H9 (cell line): ENCODE measurements at regions not wholly inside any gene's neighbourhood (a gene's known extent, or its start where the extent isn't known, plus 50 kb on each side); places are given as distances from the start of the nearest gene placed in this dataset.

Experiments used
- DNase-seq: peaks from one replicate; pipeline ENCODE4 v3.0.0-alpha.2; 2017
- H2AFZ ChIP-seq: one replicate; pipeline ENCODE4 v1.6.1; 2013; ENCODE audit warnings: mild to moderate bottlenecking, low read length, control low read depth, moderate library complexity
- H2AK5ac ChIP-seq: 2 replicates; pipeline ENCODE4 v1.6.1; 2013; ENCODE audit warnings: low read length, control low read depth, mixed read lengths; ENCODE audit not compliant: insufficient read length
- H2BK120ac ChIP-seq: one replicate; pipeline ENCODE4 v1.6.1; 2013; ENCODE audit warnings: low read depth, mild to moderate bottlenecking, low read length, control low read depth, inconsistent platforms; ENCODE audit not compliant: poor library complexity, severe bottlenecking
- H2BK12ac ChIP-seq: 2 replicates; pipeline ENCODE4 v1.6.1; 2013; ENCODE audit warnings: low read length, control low read depth, mixed read lengths, low read depth; ENCODE audit not compliant: insufficient read length
- H2BK15ac ChIP-seq: 2 replicates; pipeline ENCODE4 v1.6.1; 2013; ENCODE audit warnings: low read depth, low read length, control low read depth
- H2BK20ac ChIP-seq: one replicate; pipeline ENCODE4 v1.6.1; 2013; ENCODE audit warnings: low read depth, mild to moderate bottlenecking, low read length, control low read depth, inconsistent platforms; ENCODE audit not compliant: poor library complexity, severe bottlenecking
- H2BK5ac ChIP-seq: 2 replicates; pipeline ENCODE4 v1.6.1; 2013; ENCODE audit warnings: low read length, control low read depth, mixed read lengths; ENCODE audit not compliant: insufficient read length
- H3K14ac ChIP-seq: 2 replicates; pipeline ENCODE4 v1.6.1; 2013; ENCODE audit warnings: low read length, control low read depth; ENCODE audit not compliant: insufficient read depth
- H3K18ac ChIP-seq: 2 replicates; pipeline ENCODE4 v1.6.1; 2013; ENCODE audit warnings: low read depth, mild to moderate bottlenecking, mixed read lengths, low read length, control low read depth; ENCODE audit not compliant: insufficient read length
- H3K23ac ChIP-seq: 2 replicates; pipeline ENCODE4 v1.6.1; 2013; ENCODE audit warnings: low read length, control low read depth, mixed read lengths, low read depth; ENCODE audit not compliant: insufficient read length
- H3K23me2 ChIP-seq: 2 replicates; pipeline ENCODE4 v1.6.1; 2013; ENCODE audit warnings: low read depth, mild to moderate bottlenecking, mixed read lengths, low read length, control low read depth; ENCODE audit not compliant: insufficient read length, poor library complexity, severe bottlenecking
- H3K27ac ChIP-seq: 2 replicates; pipeline ENCODE4 v1.5.1; 2013; ENCODE audit warnings: low read length, control low read depth, mixed read lengths, low read depth; ENCODE audit not compliant: insufficient read length
- H3K27me3 ChIP-seq: 2 replicates; pipeline ENCODE4 v1.6.1; 2013; ENCODE audit warnings: low read length, control low read depth, inconsistent platforms; ENCODE audit not compliant: insufficient read depth
- H3K4ac ChIP-seq: 2 replicates; pipeline ENCODE4 v1.6.1; 2013; ENCODE audit warnings: low read depth, mild to moderate bottlenecking, control low read depth, inconsistent platforms, low read length, moderate library complexity
- H3K4me1 ChIP-seq: 2 replicates; pipeline ENCODE4 v1.6.1; 2013; ENCODE audit warnings: low read length, control low read depth, inconsistent platforms; ENCODE audit not compliant: insufficient read depth
- H3K4me2 ChIP-seq: 2 replicates; pipeline ENCODE4 v1.6.1; 2013; ENCODE audit warnings: low read length, control low read depth, mixed read lengths; ENCODE audit not compliant: insufficient read length, insufficient read depth
- H3K56ac ChIP-seq: 2 replicates; pipeline ENCODE4 v1.6.1; 2013; ENCODE audit warnings: low read depth, mild to moderate bottlenecking, mixed read lengths, low read length, control low read depth; ENCODE audit not compliant: insufficient read length
- H3K79me1 ChIP-seq: 2 replicates; pipeline ENCODE4 v1.6.1; 2013; ENCODE audit warnings: low read depth, mild to moderate bottlenecking, moderate library complexity, low read length, control low read depth, inconsistent platforms; ENCODE audit not compliant: insufficient read depth, poor library complexity, severe bottlenecking
- H3K79me2 ChIP-seq: 2 replicates; pipeline ENCODE4 v1.6.1; 2013; ENCODE audit warnings: low read length, control low read depth, inconsistent platforms; ENCODE audit not compliant: insufficient read depth
- H3K9ac ChIP-seq: 2 replicates; pipeline ENCODE4 v1.6.1; 2013; ENCODE audit warnings: low read length, control low read depth, mixed read lengths; ENCODE audit not compliant: insufficient read length; ENCODE audit errors: extremely low read depth
- H3K9me3 ChIP-seq: one replicate; pipeline ENCODE4 v1.6.1; 2013; ENCODE audit warnings: low read depth, low read length, inconsistent platforms; ENCODE audit not compliant: control insufficient read depth
- H3T11ph ChIP-seq: one replicate; pipeline ENCODE4 v1.6.1; 2013; ENCODE audit warnings: mild to moderate bottlenecking, low read length, control low read depth, inconsistent platforms
- H4K20me1 ChIP-seq: one replicate; pipeline ENCODE4 v1.6.1; 2013; ENCODE audit not compliant: control insufficient read depth, insufficient read length, insufficient read depth
- H4K5ac ChIP-seq: 2 replicates; pipeline ENCODE4 v1.6.1; 2013; ENCODE audit warnings: low read depth, mild to moderate bottlenecking, mixed read lengths, low read length, control low read depth; ENCODE audit not compliant: insufficient read length
- H4K8ac ChIP-seq: replicated peaks from 2 replicates; pipeline ENCODE4 v1.6.1; 2013; ENCODE audit warnings: low read length, control low read depth, mixed read lengths, low read depth; ENCODE audit not compliant: insufficient read length
- H4K91ac ChIP-seq: 2 replicates; pipeline ENCODE4 v1.6.1; 2013; ENCODE audit warnings: low read depth, mild to moderate bottlenecking, moderate library complexity, mixed read lengths, low read length, control low read depth; ENCODE audit not compliant: insufficient read length
- H3K27ac Mint-ChIP-seq, 3 experiments: 2 replicates in 2 of 3; 3 replicates in 1 of 3; pipeline ENCODE4 v1.8.0; 2020 to 2021; ENCODE audit warnings: mixed read lengths in 3 of 3, mild to moderate bottlenecking in 1 of 3, moderate library complexity in 1 of 3
- H3K27me3 Mint-ChIP-seq: 2 replicates; pipeline ENCODE4 v1.8.0; 2021; ENCODE audit warnings: low read depth, mild to moderate bottlenecking, moderate library complexity, mixed read lengths
- H3K36me3 Mint-ChIP-seq, 3 experiments: 2 replicates in 2 of 3; 3 replicates in 1 of 3; pipeline ENCODE4 v1.8.0; 2020 to 2021; ENCODE audit warnings: low read depth in 3 of 3, mixed read lengths in 3 of 3; ENCODE audit not compliant: insufficient read depth in 1 of 3
- H3K4me1 Mint-ChIP-seq, 2 experiments: 2 replicates each; pipeline ENCODE4 v1.8.0; 2020; ENCODE audit warnings: mixed read lengths in 2 of 2
- H3K4me3 Mint-ChIP-seq, 2 experiments: 2 replicates in 1 of 2; 3 replicates in 1 of 2; pipeline ENCODE4 v1.8.0; 2020 to 2021; ENCODE audit warnings: mild to moderate bottlenecking in 2 of 2, mixed read lengths in 2 of 2, moderate library complexity in 1 of 2
- H3K9me3 Mint-ChIP-seq, 2 experiments: 2 replicates in 1 of 2; 3 replicates in 1 of 2; pipeline ENCODE4 v1.8.0; 2020; ENCODE audit warnings: mild to moderate bottlenecking in 2 of 2, mixed read lengths in 2 of 2, moderate library complexity in 1 of 2
- WGBS: extraction: QIAGEN DNeasy Blood & Tissue Kit; methylation state at CpG from one replicate; pipeline ENCODE4 v1.1.7; 2013; ENCODE audit warnings: missing lambda C conversion rate, low lambda C conversion rate, mixed read lengths; ENCODE audit not compliant: insufficient read length; ENCODE audit errors: extremely low coverage; 5-methylcytosine and 5-hydroxymethylcytosine counted together
- TF ChIP-seq, protein P1 (sequence below): fragments of 200-600 bp; sonication (generic); conservative IDR thresholded peaks from 3 replicates; pipeline ENCODE4 v1.8.0; 2021; ENCODE audit warnings: antibody characterized with exemption, mild to moderate bottlenecking

DNA sequence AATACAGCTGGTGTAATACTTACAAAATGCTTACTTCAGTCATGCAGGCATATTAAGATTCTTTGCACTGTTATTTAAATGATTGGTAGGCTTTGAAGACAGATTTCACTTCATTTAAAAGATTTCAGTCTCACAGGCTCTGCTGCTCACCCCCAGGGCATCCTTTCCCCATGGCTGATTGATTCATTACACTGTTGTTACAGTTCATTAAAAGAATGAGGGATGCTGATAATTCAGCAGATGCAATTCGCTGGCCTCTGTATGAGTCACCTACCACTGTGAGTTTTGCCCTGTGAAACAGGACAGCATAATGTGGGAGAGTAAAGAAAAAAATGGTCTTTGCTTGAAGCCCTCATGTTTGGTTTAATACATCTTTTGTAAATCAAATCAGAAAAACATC is 246.9 kb downstream of the CYLC2 start:
- no peak overlapping the region for H3K27ac Mint-ChIP-seq
- Histone ChIP-seq H4K5ac (no peak overlapping the region), H2BK15ac (no peak overlapping the region), H3K23me2 (no peaks in the 10 kb centered on the region), H4K20me1 (no peaks in the 10 kb centered on the region), H3K79me2 (no peaks in the 10 kb centered on the region), H3K4me1 (no peaks in the 10 kb centered on the region; the same call in 1 of the 2 replicates), H3T11ph (no peak overlapping the region), H2AFZ (no peak overlapping the region), H4K91ac (no peak overlapping the region), H4K8ac (no peak overlapping the region), H3K27me3 (no peaks in the 10 kb centered on the region), H3K56ac (no peak overlapping the region), H3K4me2 (no peak overlapping the region), H3K9ac (no peak overlapping the region), H3K9me3 (no peaks in the 10 kb centered on the region), H3K79me1 (no peaks in the 10 kb centered on the region), H2BK20ac (no peak overlapping the region), H2AK5ac (no peak overlapping the region), H3K18ac (no peak overlapping the region), H3K27ac (no peak overlapping the region), H3K23ac (no peak overlapping the region), H3K14ac (no peak overlapping the region), H2BK120ac (no peak overlapping the region), H3K4ac (no peak overlapping the region), H2BK5ac (no peak overlapping the region), H2BK12ac (no peak overlapping the region)
- no peaks in the 10 kb centered on the region; a peak in 1 of 7 replicates for H3K36me3 Mint-ChIP-seq
- H3K4me1 Mint-ChIP-seq, result peaks cover 21% of the 10 kb centered on the region in 2 experiments
- no peaks in the 10 kb centered on the region for H3K27me3 Mint-ChIP-seq
- H3K9me3 Mint-ChIP-seq, result peaks cover 2 to 6% of the 10 kb centered on the region in 2 experiments; a peak in 3 of 5 replicates
- no CpG with 5 or more reads among the region's 1 CpG for WGBS
- H3K4me3 Mint-ChIP-seq, result no peak overlapping the region
- no peak for DNase-seq
- TF ChIP-seq, protein P1, sequence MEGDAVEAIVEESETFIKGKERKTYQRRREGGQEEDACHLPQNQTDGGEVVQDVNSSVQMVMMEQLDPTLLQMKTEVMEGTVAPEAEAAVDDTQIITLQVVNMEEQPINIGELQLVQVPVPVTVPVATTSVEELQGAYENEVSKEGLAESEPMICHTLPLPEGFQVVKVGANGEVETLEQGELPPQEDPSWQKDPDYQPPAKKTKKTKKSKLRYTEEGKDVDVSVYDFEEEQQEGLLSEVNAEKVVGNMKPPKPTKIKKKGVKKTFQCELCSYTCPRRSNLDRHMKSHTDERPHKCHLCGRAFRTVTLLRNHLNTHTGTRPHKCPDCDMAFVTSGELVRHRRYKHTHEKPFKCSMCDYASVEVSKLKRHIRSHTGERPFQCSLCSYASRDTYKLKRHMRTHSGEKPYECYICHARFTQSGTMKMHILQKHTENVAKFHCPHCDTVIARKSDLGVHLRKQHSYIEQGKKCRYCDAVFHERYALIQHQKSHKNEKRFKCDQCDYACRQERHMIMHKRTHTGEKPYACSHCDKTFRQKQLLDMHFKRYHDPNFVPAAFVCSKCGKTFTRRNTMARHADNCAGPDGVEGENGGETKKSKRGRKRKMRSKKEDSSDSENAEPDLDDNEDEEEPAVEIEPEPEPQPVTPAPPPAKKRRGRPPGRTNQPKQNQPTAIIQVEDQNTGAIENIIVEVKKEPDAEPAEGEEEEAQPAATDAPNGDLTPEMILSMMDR, result no peak
